Body of pancreas (tissue), 4 donors: ENCODE measurements at regions not wholly inside any gene's neighbourhood (a gene's known extent, or its start where the extent isn't known, plus 50 kb on each side); places are given as distances from the start of the nearest gene placed in this dataset.

Source experiments
- ATAC-seq: fragments of 150-250 bp; one replicate; pipeline ENCODE4 v1.9.1; 2016
- DNase-seq, 4 donors: peaks; one replicate each; pipeline ENCODE4 v3.0.0-alpha.2; 2019
- H3K27ac ChIP-seq, 4 donors: fragments of 200-600 bp; sonication (generic); 1 replicate in 3 of 4; 2 replicates in 1 of 4; pipeline versions ENCODE4 v1.5.1 to v1.6.1; 2016 to 2019; ENCODE audit warnings: mild to moderate bottlenecking in 1 of 4, mixed read lengths in 1 of 4, moderate library complexity in 1 of 4
- H3K27me3 ChIP-seq, 2 donors: fragments of 200-600 bp; sonication (generic); one replicate each; pipeline ENCODE4 v1.6.0; 2016; ENCODE audit warnings: mild to moderate bottlenecking in 1 of 2
- H3K36me3 ChIP-seq, 2 donors: fragments of 200-600 bp; sonication (generic); replicated peaks in 1 of 2; 2 replicates each; pipeline ENCODE4 v1.5.1; 2016; ENCODE audit warnings: low read depth in 2 of 2; ENCODE audit not compliant: insufficient read depth in 1 of 2
- H3K4me1 ChIP-seq: fragments of 200-600 bp; sonication (generic); one replicate; pipeline ENCODE4 v1.6.0; 2016
- H3K4me3 ChIP-seq, 2 donors: fragments of 200-600 bp; sonication (generic); 1 replicate in 1 of 2; 2 replicates in 1 of 2; pipeline ENCODE4 v1.5.1; 2016 to 2019
- H3K9me3 ChIP-seq, 3 donors: fragments of 200-600 bp; sonication (generic); 1 replicate in 2 of 3; 2 replicates in 1 of 3; pipeline ENCODE4 v1.5.1; 2016
- POLR2A ChIP-seq, 3 donors: fragments of 450-650 bp; IDR thresholded peaks; one replicate each; pipeline ENCODE4 v1.6.1; 2016; ENCODE audit warnings: antibody characterized with exemption in 3 of 3, mild to moderate bottlenecking in 2 of 3
- WGBS, 2 donors: methylation state at CpG; one replicate each; pipeline ENCODE4 v1.1.5; 2017; 5-methylcytosine and 5-hydroxymethylcytosine counted together
- intact Hi-C: fragments of 100-400 bp; cut with DNase I; formaldehyde crosslinking; loops from one replicate; pipeline ENCODE4 v1.15.1; 2023
- TF ChIP-seq, protein P1 (sequence below), 7 experiments: fragments of 450-650 bp in 4 of 7; fragments of 200-600 bp in 3 of 7; sonication (generic) in 3 of 7; IDR thresholded peaks; one replicate each; pipeline ENCODE4 v1.5.1; 2016 to 2019; ENCODE audit warnings: antibody characterized with exemption in 7 of 7

DNA sequence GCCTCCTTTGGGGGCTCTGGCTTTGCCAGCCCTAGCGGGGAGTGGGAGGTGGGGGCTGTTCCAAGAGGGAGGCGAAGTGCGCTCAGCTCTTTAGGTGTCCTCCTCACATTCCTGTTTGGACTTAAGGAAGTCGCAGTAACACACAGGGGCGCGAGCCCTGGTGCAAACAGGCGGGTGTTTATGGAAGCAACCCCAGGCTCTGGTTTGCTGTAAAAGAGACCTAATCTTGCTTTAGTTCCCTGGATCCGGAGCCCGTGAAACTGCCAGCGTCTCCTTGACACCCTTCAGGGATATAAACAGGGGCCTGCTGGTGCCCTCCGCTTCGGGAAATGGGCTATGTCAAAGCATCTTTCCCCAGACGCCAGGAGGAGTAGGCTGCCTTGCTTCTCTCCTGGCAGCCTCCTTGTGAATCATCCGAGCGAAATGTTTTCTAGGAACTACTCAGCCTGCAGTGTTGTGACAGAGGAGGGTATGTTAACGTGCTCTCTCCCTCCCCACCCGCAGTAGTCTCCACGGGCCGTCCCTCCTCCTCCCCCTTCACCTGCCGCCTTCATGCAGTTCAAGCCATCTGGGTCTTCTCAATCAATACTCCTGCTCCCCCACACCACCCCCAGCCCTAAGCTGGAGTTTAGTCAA, 168.0 kb upstream of the LRFN2 start:
- Histone ChIP-seq H3K9me3 (no peaks in the 10 kb centered on the region), H3K4me1 (no peaks in the 10 kb centered on the region), H3K36me3 (no peaks in the 10 kb centered on the region), H3K27ac (no peak overlapping the region), H3K27me3 (peaks cover 0 to 7% of the 10 kb centered on the region in 2 donors), H3K4me3 (no peak overlapping the region)
- no peak for TF ChIP-seq POLR2A (IDR thresholded peaks at IDR 0.05)
- TF ChIP-seq, protein P1, sequence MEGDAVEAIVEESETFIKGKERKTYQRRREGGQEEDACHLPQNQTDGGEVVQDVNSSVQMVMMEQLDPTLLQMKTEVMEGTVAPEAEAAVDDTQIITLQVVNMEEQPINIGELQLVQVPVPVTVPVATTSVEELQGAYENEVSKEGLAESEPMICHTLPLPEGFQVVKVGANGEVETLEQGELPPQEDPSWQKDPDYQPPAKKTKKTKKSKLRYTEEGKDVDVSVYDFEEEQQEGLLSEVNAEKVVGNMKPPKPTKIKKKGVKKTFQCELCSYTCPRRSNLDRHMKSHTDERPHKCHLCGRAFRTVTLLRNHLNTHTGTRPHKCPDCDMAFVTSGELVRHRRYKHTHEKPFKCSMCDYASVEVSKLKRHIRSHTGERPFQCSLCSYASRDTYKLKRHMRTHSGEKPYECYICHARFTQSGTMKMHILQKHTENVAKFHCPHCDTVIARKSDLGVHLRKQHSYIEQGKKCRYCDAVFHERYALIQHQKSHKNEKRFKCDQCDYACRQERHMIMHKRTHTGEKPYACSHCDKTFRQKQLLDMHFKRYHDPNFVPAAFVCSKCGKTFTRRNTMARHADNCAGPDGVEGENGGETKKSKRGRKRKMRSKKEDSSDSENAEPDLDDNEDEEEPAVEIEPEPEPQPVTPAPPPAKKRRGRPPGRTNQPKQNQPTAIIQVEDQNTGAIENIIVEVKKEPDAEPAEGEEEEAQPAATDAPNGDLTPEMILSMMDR (IDR thresholded peaks at IDR 0.05): no peak
- no peak for DNase-seq
- no peak for ATAC-seq
- 16 to 24% methylated on average over 16 to 20 of the region's 20 CpGs for WGBS, 2 donors
- intact Hi-C loops: no loop called here

DNA sequence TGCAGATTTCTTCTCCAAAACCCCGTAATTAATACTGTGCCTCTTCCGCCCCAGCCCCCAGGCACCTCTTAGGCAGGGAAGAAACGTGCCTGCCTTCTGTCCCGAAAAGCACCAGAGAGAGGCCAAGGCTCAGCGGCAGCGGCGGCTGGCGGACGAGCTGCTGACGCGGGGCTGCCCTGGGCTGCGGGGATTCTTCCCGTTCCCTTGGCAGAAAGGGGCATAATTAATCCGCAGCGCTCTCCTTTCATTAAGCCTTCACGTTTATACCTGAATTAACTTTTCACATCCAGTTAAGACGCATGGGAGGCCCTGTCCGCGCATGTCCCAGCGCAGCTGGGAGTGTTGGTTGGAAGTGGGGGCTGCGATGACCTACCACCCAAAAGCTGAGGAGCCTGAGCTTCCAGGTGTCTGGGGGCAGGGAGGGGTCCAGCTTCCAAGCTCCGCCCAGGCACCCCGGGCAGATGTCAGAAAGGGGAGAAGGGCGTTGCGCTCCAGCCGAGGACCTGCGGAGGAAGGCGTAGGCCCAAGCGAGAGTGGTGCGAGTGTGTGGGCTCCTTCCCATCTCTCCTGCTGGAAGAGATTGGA, 167.4 kb upstream of the LRFN2 start:
- Histone ChIP-seq H3K36me3 (no peaks in the 10 kb centered on the region), H3K27ac (no peak overlapping the region), H3K27me3 (peaks cover 0 to 7% of the 10 kb centered on the region in 2 donors), H3K4me1 (no peaks in the 10 kb centered on the region), H3K9me3 (no peaks in the 10 kb centered on the region), H3K4me3 (no peak overlapping the region)
- ATAC-seq (no peak), DNase-seq (no peak)
- no peak for TF ChIP-seq POLR2A (IDR thresholded peaks at IDR 0.05)
- TF ChIP-seq, protein P1 (IDR thresholded peaks at IDR 0.05): no peak
- WGBS, 2 donors: 24 to 34% methylated on average over 25 to 30 of the region's 30 CpGs
- intact Hi-C loops: no loop called here

DNA sequence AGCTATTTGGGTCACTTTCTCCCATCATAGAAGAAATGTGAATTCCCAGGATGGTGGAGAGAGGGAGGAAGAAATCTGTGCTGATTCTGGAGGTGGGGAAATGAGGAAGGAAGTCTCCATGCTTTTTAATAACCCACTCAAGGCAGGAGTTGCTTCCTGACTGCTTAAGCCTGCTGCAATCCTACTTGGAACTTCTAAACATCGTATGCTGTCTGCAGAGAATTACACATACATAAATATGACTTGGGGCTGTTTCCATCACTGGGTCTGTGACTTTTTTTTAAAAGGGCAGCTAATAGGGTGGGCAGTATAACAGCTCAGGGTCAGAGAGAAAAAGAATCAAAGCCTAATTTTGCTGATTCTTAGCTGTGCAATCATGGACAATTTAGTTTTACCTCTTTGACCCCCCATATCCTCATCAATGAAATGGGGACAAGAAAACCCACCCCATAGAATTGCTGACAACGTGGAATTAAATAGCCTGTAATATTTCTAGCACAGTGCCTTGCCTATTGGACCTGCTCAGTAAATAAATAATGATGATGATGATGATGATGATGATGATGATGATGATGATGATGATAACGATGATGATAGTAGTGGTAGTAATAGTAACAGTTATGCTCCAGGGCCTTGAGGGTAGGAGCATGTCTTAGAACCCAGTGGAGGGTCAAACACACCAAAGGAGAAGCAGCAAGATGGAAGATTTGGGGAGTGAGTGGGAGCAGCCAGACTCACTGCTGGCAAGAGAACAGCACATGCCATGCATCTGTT, 166.7 kb upstream of the LRFN2 start:
- H3K4me3 ChIP-seq: no peak overlapping the region
- intact Hi-C loops: no loop called here
- ATAC-seq: no peak
- WGBS, 2 donors: 49 to 54% methylated on average over 3 of the region's 3 CpGs
- no peak for TF ChIP-seq POLR2A (IDR thresholded peaks at IDR 0.05)
- TF ChIP-seq, protein P1 (IDR thresholded peaks at IDR 0.05): no peak
- H3K4me1 ChIP-seq: no peaks in the 10 kb centered on the region
- DNase-seq: no peak
- peaks cover 0 to 7% of the 10 kb centered on the region in 2 donors for H3K27me3 ChIP-seq
- H3K9me3 ChIP-seq: no peaks in the 10 kb centered on the region
- H3K27ac ChIP-seq: no peak overlapping the region
- no peaks in the 10 kb centered on the region for H3K36me3 ChIP-seq

DNA sequence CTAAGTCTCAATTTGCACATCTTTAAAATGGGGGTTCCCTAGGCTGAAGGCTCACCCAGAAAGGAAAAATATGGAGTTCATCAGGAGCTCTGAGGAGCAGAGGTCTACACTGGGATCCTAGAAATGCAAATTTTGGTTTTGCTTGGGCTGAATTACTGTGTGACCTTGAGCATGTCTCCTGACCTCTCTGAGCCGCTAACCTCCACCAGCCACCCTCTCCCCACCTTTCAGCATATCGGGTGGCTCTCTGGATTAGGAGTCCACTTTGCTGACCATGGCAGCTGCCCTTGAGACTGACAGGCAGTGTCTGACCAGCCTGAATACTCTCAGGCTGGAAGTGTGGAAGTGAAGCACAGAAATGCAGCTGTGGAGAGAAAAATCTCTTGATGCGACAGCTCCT, 165.9 kb upstream of the LRFN2 start:
- Histone ChIP-seq H3K4me1 (no peaks in the 10 kb centered on the region), H3K9me3 (no peaks in the 10 kb centered on the region), H3K36me3 (no peaks in the 10 kb centered on the region), H3K4me3 (no peak overlapping the region), H3K27ac (no peak overlapping the region), H3K27me3 (peaks cover 0 to 7% of the 10 kb centered on the region in 2 donors)
- no peak for ATAC-seq
- intact Hi-C loops: no loop called here
- no peak for TF ChIP-seq POLR2A (IDR thresholded peaks at IDR 0.05)
- TF ChIP-seq, protein P1 (IDR thresholded peaks at IDR 0.05): no peak
- WGBS, 2 donors: 66 to 87% methylated on average over 3 of the region's 3 CpGs
- DNase-seq: no peak
